Fibroblast of lung (primary cell): ENCODE measurements at regions not wholly inside any gene's neighbourhood (a gene's known extent, or its start where the extent isn't known, plus 50 kb on each side); places are given as distances from the start of the nearest gene placed in this dataset.

ENCODE experiments used
- DNase-seq, 2 donors: peaks; one replicate each; pipeline versions ENCODE4 v3.0.0 to v3.0.0-alpha.2; 2010; ENCODE audit warnings: low read depth in 2 of 2
- H2AFZ ChIP-seq: 2 replicates; pipeline ENCODE4 v1.5.1; 2012; ENCODE audit warnings: low read length, control low read depth, inconsistent platforms
- H3K27ac ChIP-seq: 2 replicates; pipeline ENCODE4 v1.5.1; 2011; ENCODE audit warnings: low read length, control low read depth; ENCODE audit not compliant: insufficient read depth
- H3K27me3 ChIP-seq: 2 replicates; pipeline ENCODE4 v1.5.1; 2011; ENCODE audit warnings: mild to moderate bottlenecking, low read length; ENCODE audit not compliant: control insufficient read depth, insufficient read depth
- H3K36me3 ChIP-seq: 2 replicates; pipeline ENCODE4 v1.5.1; 2011; ENCODE audit warnings: low read length; ENCODE audit not compliant: control insufficient read depth, insufficient read depth
- H3K4me1 ChIP-seq: 2 replicates; pipeline ENCODE4 v1.5.1; 2011; ENCODE audit warnings: low read length; ENCODE audit not compliant: control insufficient read depth, insufficient read depth; ENCODE audit errors: extremely low read depth
- H3K4me2 ChIP-seq: 2 replicates; pipeline ENCODE4 v1.5.1; 2011; ENCODE audit warnings: low read length, control low read depth; ENCODE audit not compliant: insufficient read depth; ENCODE audit errors: extremely low read depth
- H3K4me3 ChIP-seq, 4 experiments: fragments of 200-600 bp in 1 of 4; sonication (generic) in 1 of 4; replicated peaks in 1 of 4; 2 replicates each; pipeline ENCODE4 v1.5.1; 2011 to 2016; ENCODE audit warnings: low read length in 4 of 4, low read depth in 3 of 4, mild to moderate bottlenecking in 3 of 4, control low read depth in 2 of 4, inconsistent platforms in 1 of 4, mixed read lengths in 1 of 4; ENCODE audit not compliant: insufficient read depth in 1 of 4; ENCODE audit errors: control extremely low read depth in 1 of 4
- H3K79me2 ChIP-seq: 2 replicates; pipeline ENCODE4 v1.5.1; 2012; ENCODE audit warnings: mild to moderate bottlenecking, low read length, inconsistent platforms; ENCODE audit not compliant: control insufficient read depth, insufficient read depth
- H3K9ac ChIP-seq: 2 replicates; pipeline ENCODE4 v1.5.1; 2011; ENCODE audit warnings: mild to moderate bottlenecking, low read length, control low read depth; ENCODE audit not compliant: insufficient read depth
- H3K9me3 ChIP-seq: 2 replicates; pipeline ENCODE4 v1.5.1; 2012; ENCODE audit warnings: low read depth, low read length; ENCODE audit not compliant: control insufficient read depth, insufficient read depth
- H4K20me1 ChIP-seq: 2 replicates; pipeline ENCODE4 v1.5.1; 2011; ENCODE audit warnings: low read length; ENCODE audit not compliant: control insufficient read depth, insufficient read depth; ENCODE audit errors: extremely low read depth
- CTCF ChIP-seq, 2 donors: IDR thresholded peaks in 1 of 2; conservative IDR thresholded peaks in 1 of 2; 1 replicate in 1 of 2; 2 replicates in 1 of 2; pipeline ENCODE4 v1.5.1; 2011 to 2012; ENCODE audit warnings: low read length in 2 of 2, control low read depth in 1 of 2, inconsistent platforms in 1 of 2, low read depth in 1 of 2, mild to moderate bottlenecking in 1 of 2
- EZH2 ChIP-seq: IDR thresholded peaks from 2 replicates; pipeline ENCODE4 v1.5.1; 2012; ENCODE audit warnings: low read length, control low read depth, mild to moderate bottlenecking; ENCODE audit errors: missing control alignments

- Histone ChIP-seq H3K9ac (no peak overlapping the region), H3K4me3 (no peak overlapping the region), H3K79me2 (no peaks in the 10 kb centered on the region), H3K27ac (peak overlapping the region; percentile 94), H3K4me1 (peaks cover 44% of the 10 kb centered on the region), H3K4me2 (peak overlapping the region; percentile 38), H3K36me3 (no peaks in the 10 kb centered on the region), H3K9me3 (no peaks in the 10 kb centered on the region), H2AFZ (no peak overlapping the region), H3K27me3 (no peaks in the 10 kb centered on the region), H4K20me1 (no peaks in the 10 kb centered on the region)
- TF ChIP-seq CTCF (conservative IDR thresholded peaks at IDR 0.05 in 1 of 2, IDR thresholded peaks at IDR 0.05 in 1 of 2; ENCODE audit: low read depth in 1 of 2, low read length in 2 of 2) (no peak), EZH2 (no peak)
- DNase-seq: peak; percentile 99 to 100
These were observed 241.8 kb upstream of the LRTM1 start for GRCh38 chr3:55169608-55170072.

DNA sequence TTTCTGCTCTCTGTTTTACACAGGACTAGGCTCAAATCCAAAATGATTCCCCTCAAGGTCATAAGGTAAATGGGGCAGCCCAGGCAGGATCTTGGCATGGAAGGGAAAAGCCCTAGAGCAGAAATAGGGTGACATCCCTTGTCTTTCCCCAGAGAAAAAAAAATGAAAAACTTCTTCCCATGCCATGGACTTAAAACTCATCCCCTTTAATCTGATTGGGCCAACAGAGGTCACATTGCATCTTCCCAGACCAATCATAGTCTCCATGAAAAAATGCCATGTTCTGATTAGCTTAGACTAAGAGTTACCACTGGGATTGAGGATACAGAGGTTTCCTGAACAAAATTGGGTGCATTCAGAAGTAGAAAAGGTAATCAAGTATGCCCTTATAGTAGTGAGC is 241.3 kb upstream of the LRTM1 start:
- H3K79me2 ChIP-seq: no peaks in the 10 kb centered on the region
- H3K4me1 ChIP-seq: peaks cover 45% of the 10 kb centered on the region
- no peak overlapping the region for H3K4me3 ChIP-seq
- no peak for DNase-seq
- H3K36me3 ChIP-seq: no peaks in the 10 kb centered on the region
- TF ChIP-seq EZH2 (no peak), CTCF (conservative IDR thresholded peaks at IDR 0.05 in 1 of 2, IDR thresholded peaks at IDR 0.05 in 1 of 2; ENCODE audit: low read depth in 1 of 2, low read length in 2 of 2) (no peak)
- no peaks in the 10 kb centered on the region for H3K9me3 ChIP-seq
- H3K9ac ChIP-seq: no peak overlapping the region
- H4K20me1 ChIP-seq: no peaks in the 10 kb centered on the region
- H3K27ac ChIP-seq: peak overlapping the region; percentile 94
- no peaks in the 10 kb centered on the region for H3K27me3 ChIP-seq
- H3K4me2 ChIP-seq: no peak overlapping the region
- H2AFZ ChIP-seq: no peak overlapping the region

GRCh38 chr3:55167586-55168317 is 239.9 kb upstream of the LRTM1 start:
- peaks cover 49% of the 10 kb centered on the region for H3K4me1 ChIP-seq

More at GRCh38 chr3:55167586-55168317, 239.9 kb upstream of the LRTM1 start:
- H3K27ac ChIP-seq: peak overlapping the region; percentile 94
- no peaks in the 10 kb centered on the region for H3K36me3 ChIP-seq
- no peaks in the 10 kb centered on the region for H4K20me1 ChIP-seq
- TF ChIP-seq EZH2: no peak
- TF ChIP-seq CTCF (conservative IDR thresholded peaks at IDR 0.05 in 1 of 2, IDR thresholded peaks at IDR 0.05 in 1 of 2; ENCODE audit: low read depth in 1 of 2, low read length in 2 of 2): no peak
- H3K79me2 ChIP-seq: no peaks in the 10 kb centered on the region
- peak overlapping the region; percentile 46 for H3K4me2 ChIP-seq
- H3K4me3 ChIP-seq: no peak overlapping the region
- no peak overlapping the region for H2AFZ ChIP-seq
- H3K9ac ChIP-seq: no peak overlapping the region
- H3K9me3 ChIP-seq: no peaks in the 10 kb centered on the region
- H3K27me3 ChIP-seq: no peaks in the 10 kb centered on the region
- DNase-seq: peak; percentile 67 to 84
